ENCODE measurements at regions not wholly inside any gene's neighbourhood (a gene's known extent, or its start where the extent isn't known, plus 50 kb on each side); places are given as distances from the start of the nearest gene placed in this dataset.

- TF ChIP-seq EP300 (IDR thresholded peaks at IDR 0.05), result no peak
- no peak for TF ChIP-seq CTCF (IDR thresholded peaks at IDR 0.05)
These were observed 67.0 kb upstream of the PDE7B start for GRCh38 chr6:135784507-135784906.
